ENCODE measurements at regions not wholly inside any gene's neighbourhood (a gene's known extent, or its start where the extent isn't known, plus 50 kb on each side); places are given as distances from the start of the nearest gene placed in this dataset.

DNA sequence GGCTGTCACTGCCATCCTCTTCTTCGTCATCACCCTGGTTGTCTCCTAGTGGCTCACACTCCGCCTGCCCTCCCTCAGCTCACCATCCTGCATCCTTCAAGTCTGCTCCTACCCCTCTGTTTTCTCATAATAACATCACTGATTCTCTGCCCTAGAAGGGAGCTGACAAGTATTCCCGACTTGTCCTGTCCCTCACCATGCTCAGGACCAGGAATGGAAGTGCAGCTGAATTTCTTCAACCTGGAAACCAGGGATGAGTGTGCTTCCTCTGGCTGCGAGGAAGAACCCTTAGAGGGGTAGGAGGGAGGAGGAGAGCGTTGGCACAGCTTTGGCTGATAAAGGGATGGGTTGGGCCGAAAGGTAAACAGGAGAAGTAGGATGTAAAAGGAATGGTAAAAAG, 174.8 kb upstream of the GPR26 start:
- no peak for DNase-seq (ENCODE audit: low read depth, low spot score)

DNA sequence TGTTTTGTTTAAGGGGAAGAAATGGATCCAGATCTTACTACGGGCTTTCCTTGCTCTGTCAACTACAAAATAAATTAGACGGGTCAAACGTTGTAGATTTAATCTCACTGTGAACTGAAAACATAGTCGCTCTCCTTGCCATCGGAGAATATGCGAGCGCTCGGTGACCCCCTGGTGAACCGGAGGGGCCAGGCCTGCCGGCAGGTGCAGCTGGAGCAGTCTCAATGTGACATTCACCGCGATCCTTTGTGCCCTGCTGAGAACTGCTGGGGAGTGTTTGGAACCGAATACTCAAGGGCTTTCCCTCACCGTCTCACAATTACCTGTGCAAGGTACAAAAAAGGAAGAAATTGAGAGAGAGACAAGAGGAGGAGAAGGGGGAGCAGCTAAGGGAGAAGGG, 174.1 kb upstream of the GPR26 start:
- no peak for DNase-seq (ENCODE audit: low read depth, low spot score)

DNA sequence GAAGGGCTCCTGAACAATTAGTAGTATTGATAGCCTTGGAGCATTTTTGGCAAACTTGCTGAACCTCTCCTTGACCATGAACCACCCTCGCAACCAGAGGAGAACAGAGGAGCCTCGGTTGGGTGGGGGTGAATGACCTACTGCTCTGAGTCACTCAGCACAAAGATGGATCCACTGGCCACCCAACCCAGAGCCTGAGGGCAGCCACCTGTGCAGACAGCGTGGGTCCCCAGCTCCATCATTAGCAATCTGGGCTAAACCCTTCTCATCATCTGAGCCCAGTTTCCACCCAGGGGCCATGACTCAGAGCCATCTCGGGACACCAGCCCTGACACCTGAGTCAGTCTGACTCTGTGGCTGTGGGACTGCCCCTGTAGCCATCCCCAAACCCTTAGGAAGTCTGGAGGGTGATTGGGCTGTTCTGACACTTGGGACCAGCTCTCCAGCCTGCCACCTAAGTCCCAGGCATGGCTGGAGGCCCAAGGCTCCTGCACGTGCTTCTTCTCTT, 171.8 kb upstream of the GPR26 start:
- no peak for DNase-seq (ENCODE audit: low read depth, low spot score)

DNA sequence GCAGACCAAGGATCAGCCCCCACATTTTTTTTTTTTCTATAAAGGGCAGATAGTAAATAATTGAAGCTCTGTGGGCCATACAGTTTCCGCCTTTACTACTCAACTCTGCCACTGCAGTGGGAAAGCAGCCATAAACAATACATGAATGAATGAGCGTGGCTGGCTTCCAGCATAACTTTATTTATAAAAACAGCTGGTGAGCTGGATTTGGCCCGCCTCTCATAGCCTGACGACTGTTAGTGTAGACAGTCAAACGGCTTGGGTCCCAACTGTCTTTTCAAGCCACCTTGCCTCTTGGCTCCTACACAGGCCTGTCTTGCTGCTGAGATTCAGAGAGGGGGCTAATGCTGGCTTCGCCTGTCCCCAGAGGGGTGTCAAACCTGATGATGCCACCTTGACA, 169.8 kb upstream of the GPR26 start:
- peak; percentile 7 for DNase-seq (ENCODE audit: low read depth, low spot score)

DNA sequence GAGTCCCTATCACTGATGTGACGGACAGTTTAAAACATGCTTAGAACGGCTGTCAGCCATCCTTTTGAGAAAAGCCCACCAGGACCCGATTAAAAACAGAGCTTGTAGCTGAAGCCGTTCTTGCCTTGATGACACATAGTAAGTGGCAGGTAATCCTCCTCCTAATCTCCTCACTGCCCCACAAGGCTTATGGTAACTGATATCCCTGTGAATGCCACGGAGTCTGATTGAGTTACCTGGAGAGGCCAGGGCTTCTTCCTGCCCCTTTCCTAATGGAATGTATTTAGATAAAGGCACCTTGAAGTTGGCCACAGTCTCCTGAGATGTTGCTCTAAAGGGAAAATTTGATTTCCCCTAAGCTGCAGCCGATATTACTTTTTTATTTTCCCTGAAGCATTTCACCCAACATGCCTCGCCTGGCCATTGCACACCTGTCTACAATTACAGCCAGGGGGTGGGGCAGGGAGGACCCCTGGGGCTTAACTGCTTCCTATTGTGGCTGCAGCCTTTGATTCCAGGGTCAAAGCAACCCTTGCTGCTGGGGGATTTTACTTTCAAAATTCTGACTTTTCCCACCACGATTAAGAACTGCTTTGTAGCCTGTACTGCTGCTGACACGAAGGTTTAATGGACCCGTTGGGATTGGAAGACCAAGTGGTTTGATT, 169.0 kb upstream of the GPR26 start:
- DNase-seq (ENCODE audit: low read depth, low spot score): no peak

DNA sequence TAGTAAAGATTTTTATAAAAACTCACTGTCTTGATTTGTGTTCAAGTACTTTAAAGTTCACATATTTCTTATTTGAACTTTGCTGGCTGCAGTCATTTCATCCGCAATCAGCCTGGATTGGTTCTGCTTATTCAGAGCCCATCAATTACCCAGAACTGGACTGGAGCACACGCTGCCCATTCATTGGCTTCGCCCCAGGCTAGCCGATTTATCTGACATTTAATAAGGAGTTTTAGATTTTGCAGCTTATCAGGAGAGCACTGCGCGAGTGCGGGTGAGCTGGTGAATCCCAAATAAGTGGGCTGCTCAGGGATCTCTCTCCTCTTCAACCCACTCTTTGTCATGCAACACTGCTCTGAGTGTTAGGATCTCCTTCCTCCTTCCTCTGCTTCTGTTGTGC, 166.0 kb upstream of the GPR26 start:
- no peak for DNase-seq (ENCODE audit: low read depth, low spot score)

DNA sequence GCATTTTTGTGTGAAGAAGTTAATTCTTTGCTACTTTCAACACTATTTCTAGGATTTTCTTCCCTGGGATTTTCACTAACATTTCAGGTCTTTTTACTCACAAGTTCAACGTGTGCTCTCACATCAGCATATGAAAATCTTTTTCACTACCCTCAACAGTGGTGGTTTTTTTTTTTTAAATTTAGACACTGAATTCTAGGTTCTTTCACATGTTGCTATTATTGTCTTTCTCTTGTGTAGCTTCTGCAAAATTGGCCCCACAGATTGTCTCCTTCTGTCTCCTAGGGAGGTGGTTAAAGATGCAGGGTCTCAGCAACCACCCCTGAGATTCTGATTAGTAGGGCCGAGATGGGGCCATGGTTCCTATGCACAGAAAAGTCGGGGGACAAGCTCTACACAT, 165.0 kb upstream of the GPR26 start:
- DNase-seq (ENCODE audit: low read depth, low spot score): no peak

DNA sequence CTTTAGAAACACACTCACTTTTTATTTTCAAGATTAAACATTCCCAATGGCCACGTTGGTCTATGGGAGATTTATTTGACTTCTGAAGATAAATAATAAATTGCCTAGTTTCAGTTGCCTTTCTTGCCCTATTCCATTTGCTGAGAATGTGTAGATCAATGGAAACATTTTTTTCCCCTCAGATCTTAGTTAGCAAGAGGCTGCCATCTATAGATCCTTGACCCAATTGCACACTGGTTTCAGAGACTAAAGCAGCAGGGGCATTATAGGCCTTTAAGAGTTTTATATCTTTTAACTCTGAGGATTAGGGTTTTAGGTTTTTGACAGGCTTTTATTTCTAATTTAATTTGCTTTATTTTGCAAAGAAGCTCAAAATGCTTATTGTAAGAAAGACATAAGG, 163.2 kb upstream of the GPR26 start:
- DNase-seq (ENCODE audit: low read depth, low spot score): no peak

DNA sequence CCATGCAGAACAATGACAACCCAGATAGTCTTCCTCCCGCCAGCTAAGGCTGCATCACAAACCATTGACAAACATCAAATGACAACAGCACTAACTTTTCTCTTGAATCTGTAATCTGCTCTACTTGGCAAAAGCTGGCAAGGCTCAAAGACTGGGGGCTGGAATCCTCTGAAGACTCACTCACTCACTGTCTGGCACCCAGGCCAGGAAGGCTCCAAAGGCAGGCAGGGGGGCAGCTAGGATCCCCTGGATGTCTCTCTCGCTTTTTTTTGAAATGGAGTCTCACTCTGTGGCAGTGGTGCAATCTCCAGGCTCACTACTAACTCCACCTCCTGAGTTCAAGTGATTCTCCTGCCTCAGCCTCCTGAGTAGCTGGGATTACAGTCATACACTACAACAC, 159.7 kb upstream of the GPR26 start:
- DNase-seq (ENCODE audit: low read depth, low spot score): no peak

DNA sequence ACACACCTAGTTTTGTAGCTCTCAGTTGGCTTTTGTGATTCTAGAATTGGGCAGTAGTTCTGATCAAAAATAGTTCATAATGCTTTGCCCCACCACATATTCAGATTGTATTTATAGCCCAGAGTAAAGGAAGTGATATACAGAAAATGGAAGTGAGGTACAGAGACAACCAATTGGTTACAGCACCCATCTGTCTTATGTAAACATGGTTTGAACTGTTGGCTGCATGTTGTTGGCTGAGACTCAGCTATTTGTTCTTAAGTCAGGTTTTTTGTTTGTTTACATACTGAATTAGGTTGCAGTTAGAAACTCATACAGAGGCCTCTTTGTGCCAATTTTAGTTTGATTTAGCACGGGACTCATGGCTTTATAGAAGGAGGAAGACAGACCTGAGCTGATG, 158.9 kb upstream of the GPR26 start:
- no peak for DNase-seq (ENCODE audit: low read depth, low spot score)

DNA sequence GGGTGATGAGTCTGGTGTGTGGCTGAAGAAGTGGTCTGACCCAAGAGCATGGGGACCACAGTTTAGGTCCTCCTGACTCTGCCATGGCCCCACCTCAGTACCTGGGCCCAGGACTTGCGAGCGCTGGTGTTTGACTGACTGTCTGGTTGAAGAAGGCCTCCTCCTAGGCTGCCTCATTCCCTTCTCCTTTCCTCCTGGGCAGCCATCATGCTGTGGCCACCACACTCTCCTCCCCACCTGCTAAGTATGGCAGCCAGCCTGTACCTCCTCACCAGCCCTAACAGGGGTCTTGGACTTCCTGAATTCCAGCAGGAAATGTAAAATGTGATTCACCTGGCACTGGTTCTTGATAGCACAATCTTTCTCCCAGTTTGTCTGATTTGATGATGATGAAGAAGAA, 156.8 kb upstream of the GPR26 start:
- DNase-seq (ENCODE audit: low read depth, low spot score): no peak

DNA sequence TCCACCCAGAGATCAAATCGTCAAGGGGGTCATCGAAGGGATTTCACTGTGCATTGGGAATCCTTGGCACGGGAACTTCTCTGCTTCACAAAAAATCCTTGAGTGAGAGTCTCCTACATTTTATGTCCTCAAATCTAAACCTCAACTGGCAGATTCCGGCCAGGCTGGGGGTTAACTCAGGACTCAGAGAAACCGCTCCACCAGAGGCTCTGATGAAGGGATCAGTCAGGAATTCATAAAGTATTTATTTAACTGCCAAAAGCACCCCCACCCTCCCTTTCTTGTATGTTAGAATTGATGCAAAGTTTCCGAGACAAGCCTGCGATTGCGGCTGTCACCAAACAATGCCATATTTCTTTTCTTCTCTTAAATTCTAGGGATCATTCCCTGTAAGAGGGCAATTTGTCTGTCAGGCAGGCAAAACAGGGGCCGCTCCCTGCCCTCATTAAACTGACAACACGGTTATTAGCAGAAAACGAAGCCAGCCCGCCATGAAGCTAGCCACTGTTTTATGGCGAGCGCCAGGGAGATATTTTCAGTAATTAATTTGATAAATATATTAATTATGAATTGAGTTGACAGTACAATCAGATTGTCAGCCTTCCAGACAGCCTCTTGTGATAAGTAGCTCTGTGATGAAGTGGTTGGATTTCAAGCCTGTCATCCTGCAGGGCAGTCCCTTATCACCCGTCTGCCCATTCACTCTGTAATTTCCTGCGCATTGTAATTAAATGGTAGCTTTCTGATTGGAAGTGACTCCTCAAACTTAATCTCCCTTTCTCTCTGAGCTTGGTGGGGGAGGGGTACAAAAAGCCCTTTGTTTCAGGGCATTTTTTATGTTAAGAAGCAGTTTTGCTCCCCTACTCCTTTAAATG, 153.0 kb upstream of the GPR26 start:
- no peak for DNase-seq (ENCODE audit: low read depth, low spot score)

DNA sequence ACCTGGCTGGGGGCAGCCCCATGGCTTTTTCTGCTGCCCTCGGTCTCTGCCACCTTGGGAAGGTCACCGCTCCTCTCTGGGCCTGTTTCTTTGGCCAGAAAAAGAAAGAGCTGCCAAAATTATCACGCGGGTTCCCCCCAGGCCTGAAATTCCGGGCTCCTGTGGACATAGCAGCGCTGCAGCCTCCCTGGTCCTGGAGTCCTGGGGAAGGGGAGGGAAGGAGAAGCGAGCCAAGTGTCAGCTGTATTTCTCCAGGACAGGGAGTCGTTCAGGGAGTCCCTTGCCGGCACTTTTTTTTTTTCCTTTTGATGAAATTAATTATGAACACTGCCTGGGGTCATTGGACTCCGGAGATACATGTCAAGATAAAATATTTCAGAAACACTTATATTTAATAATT, 152.3 kb upstream of the GPR26 start:
- no peak for DNase-seq (ENCODE audit: low read depth, low spot score)

DNA sequence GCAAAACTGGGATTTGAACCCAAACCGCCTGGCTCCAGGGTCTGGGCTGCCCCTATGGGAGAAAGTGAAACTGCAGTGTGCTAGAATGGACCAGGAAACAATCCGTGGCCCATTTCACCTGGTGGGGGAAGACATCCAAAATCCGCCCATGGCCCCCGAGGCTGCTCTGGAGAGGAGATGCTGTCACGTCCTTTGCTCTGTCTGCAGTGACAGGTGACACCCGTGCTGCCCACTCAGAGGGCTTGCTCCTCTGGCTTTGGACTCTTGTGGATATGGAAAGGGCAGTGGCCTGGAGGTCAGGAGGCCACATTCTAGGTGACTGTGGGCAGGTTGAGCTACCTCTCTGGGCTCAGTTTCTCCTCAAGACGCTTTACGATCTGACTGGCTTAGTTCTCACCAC, 151.2 kb upstream of the GPR26 start:
- no peak for DNase-seq (ENCODE audit: low read depth, low spot score)

DNA sequence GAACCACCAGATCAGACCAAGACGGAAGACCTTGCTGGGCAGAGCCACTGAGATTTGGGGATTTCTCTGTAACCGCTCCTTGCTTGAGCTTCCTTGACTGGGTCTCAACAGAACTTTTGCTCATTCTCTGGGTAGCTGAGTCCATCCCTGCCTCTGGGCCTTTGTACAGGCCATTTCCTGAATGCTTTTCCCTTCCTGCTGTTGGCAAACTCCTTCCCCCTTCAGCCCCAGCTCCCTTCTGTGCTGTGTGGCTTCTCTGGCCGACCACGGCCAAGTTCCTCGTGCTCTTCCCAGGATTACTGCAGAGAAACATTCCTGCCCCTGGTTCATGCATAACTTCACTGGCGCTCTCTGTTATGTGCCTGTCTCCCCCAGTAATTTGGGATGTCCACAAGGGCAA, 150.5 kb upstream of the GPR26 start:
- DNase-seq (ENCODE audit: low read depth, low spot score): no peak

DNA sequence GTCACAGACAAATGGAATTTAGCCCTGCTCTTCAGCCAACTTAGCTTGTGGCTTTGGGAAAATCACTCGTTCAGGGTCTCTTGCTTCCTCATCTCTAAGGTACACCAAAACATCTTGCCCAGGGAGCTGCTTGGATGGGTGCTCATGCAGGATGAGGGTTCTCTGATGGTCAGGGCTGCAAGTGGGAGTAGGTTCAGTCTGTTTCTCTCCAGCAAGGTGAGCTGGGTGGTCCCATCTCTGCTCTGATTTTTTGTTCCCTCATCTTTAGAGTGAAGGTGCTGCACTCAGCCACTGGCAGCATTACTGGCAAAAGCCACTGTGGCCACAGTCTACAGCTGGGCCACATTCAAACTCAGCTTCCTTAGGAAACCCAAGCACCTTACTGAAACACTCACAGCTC, 149.9 kb upstream of the GPR26 start:
- DNase-seq (ENCODE audit: low read depth, low spot score): no peak

DNA sequence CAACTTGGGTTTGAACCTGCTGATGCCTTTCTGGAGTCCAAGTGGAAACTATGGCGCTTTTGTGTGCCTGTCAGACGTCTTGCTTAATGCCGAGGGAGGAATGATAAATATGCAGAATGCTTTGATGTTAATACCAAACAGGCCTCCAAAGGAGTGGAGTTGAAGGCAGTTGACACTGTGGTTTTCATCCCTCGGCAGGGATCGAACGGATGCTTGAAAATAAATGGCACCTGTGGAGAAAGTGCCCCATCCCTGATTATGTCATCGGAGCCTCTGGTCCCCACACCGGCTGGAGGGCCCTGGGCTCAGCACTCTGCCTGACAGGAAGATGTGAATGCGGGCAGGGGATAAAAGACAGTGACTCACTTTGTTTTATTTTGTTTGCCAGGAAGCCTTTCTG, 148.7 kb upstream of the GPR26 start:
- peak; percentile 11 for DNase-seq (ENCODE audit: low read depth, low spot score)

DNA sequence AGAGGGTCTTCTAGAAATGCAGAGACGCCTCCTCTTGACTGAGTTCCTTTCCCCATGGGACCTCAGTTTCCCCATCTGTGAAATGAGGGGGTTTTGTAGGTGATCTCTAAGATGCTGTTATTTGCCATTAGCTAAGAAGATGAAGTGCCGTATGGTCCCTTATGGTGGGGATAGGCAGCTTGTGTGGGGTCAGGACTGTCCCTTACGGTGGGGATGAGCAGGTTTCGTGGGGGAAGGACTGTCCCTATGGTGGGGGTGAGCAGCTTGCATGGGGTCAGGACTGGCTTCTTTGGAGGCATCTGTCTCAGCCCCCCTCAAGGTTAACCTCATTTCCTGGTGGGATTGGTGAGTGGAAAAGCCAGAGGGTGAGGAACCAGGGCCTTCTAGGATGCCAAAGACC, 148.3 kb upstream of the GPR26 start:
- no peak for DNase-seq (ENCODE audit: low read depth, low spot score)

DNA sequence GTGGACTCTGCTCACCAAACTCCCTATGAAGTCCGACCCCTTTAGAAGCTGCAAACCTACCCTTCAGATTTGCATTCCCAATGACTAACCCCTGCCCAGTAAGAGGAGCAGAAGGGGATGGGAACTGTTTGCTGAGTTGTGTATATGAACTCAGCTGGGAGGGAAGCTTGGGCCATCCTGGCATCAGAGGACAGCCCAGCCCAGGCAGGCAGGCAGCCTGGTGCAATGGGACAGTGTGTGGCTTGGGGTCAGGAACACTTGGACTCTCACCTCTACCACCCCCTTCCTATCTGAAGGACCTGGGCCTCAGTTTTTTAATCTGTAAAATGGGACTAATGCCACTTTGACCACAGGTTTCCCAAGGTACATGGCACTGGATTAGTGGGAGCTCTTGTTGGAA, 147.4 kb upstream of the GPR26 start:
- no peak for DNase-seq (ENCODE audit: low read depth, low spot score)

DNA sequence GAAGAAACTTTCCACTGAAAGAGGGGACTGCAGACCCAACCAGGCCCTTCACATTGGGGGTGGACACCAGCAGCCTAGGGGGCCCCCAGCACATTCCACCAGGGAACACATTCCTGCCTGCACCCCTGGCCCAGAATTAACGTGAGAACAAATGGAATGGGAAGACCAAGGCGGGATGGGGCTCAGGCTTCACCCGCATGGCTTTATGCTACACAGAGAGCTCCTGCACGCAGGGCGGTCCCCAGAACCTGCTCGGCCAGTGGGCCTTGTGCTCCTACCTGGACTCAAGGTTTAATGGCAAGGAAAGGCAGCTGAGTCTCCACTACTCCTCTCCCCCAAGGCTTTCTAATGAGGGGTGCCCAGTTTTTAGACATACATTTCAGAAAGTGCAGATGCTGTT, 146.3 kb upstream of the GPR26 start:
- no peak for DNase-seq (ENCODE audit: low read depth, low spot score)

DNA sequence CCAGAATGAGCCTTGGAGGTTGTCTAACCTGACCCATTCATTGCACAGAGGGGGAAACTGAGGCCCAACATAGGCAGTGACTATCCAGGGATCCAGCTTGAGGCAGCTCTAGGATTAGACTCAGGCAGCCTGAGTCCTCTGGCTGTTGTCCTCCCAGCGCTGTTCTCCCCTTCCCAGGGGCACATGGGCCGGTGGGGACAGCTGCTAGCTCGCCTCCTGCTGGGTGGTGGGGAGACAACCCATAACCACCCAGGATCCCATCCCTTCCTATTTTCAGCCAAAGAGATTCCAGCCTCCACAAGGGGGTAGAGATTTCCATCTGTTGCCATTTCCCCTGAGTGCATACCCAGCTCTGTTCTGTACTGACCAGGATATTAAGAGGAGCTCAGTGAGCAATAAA, 145.1 kb upstream of the GPR26 start:
- DNase-seq (ENCODE audit: low read depth, low spot score): no peak

DNA sequence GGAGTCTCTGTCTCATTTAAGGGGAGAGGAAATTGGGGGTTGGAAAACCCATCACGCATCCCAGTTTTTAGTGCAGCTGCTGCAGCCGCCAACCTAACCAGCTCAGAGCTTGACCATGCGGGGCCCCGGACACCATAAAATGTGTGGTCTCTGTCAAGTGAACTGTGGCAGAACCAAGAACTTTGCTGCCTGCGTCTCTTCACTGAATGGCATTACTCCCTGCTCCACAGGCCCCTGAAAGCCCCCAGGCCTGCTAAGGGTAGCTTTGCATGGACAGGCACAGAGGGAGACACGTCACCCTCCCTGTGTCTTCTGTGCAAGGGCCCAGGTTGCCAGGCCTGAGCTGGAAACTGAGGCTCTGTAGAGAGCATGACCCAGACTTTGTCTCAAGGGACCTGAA, 144.6 kb upstream of the GPR26 start:
- DNase-seq (ENCODE audit: low read depth, low spot score): no peak

DNA sequence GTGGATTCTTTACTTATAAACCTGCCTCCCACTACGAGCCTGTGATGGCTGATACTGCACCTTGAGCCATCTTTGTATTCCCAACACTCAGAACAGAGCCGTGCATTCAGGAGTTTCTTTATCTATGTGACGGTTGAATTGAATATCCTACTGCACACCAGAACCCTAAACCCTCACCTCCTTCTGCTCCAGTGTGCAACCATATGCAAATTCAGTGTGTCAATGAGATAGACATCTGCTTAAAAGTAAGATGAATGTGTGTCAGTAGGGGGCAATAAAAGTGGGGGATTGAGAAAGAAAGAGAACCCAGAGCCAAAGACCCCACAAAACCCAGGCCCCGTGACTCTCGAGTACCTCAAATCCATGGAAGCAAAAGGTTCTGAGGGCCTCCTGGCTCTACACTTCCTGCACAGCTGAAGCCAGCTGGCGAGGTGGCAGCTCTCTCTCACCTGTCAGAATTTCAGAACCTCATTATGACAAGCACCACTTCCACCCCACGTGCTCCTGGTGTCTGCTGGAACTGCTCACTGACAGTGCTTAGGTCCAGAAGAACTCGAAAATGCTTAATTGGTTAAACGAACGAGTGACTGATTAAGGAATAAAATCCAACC, 143.3 kb upstream of the GPR26 start:
- DNase-seq (ENCODE audit: low read depth, low spot score): no peak
